ENCODE measurements at regions not wholly inside any gene's neighbourhood (a gene's known extent, or its start where the extent isn't known, plus 50 kb on each side); places are given as distances from the start of the nearest gene placed in this dataset.
A peak's percentile ranks its signal among the peaks of the same experiment; 100 is the strongest.

DNA sequence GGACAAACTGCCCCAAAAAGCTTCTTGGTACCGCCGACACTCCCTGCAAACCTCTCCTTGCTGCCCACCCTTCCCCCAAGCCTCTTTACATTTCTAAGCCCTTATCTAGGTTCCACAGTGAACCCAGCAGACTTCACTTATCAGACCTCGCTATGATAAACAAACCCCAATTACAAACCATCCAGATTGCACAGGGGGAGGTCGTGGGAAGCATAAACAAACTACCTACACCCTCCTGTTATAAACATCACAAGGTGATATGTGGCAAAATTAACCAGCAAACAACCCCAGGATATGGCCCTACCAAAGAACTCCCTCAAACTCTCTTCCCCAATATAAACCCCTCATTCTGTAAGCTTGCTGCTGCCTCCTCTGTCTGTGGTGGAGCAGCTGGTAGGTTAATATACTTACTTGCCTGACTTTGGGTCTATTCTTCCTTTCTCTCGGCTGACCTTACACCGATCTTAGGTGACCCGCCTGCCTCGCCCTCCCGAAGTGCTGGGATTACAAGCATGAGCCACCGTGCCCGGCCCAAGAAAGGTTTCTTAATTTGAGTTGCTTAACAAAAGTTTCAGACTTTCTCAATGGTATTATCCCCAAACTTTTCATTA, 66.0 kb upstream of the TENM4 start:
- no peak for DNase-seq (ENCODE audit: low spot score)
- peaks cover 0 to 4% of the 10 kb centered on the region in 2 donors for H3K4me1 ChIP-seq (ENCODE audit: control insufficient read depth in 2 of 2, insufficient read depth in 1 of 2, low read depth in 1 of 2, low read length in 2 of 2)
- WGBS, 2 donors (ENCODE audit: extremely low coverage in 2 of 2, insufficient read length in 2 of 2, insufficient replicate concordance in 1 of 2): no CpG with 5 or more reads among the region's 11 CpGs
- H2BK120ac ChIP-seq (ENCODE audit: low read depth, low read length): no peak overlapping the region
- H3K4me3 ChIP-seq (ENCODE audit: low read length in 2 of 2): no peak overlapping the region
- no peak overlapping the region for H2BK12ac ChIP-seq (ENCODE audit: low read length)
- H2AK5ac ChIP-seq (ENCODE audit: low read depth, low read length): no peak overlapping the region
- H3K4ac ChIP-seq (ENCODE audit: low read length): no peak overlapping the region
- no peaks in the 10 kb centered on the region for H3K79me1 ChIP-seq (ENCODE audit: low read depth, low read length)
- H2AFZ ChIP-seq (ENCODE audit: low read length): no peak overlapping the region
- no peak overlapping the region for H3K23ac ChIP-seq (ENCODE audit: low read depth, low read length, poor library complexity)
- no peak overlapping the region for H2BK15ac ChIP-seq (ENCODE audit: low read length)
- no peak overlapping the region for H3K14ac ChIP-seq (ENCODE audit: low read length)
- no peak overlapping the region for H2BK5ac ChIP-seq (ENCODE audit: low read length)
- no peak overlapping the region for H4K91ac ChIP-seq (ENCODE audit: low read depth, low read length, poor library complexity)
- H3K27me3 ChIP-seq (ENCODE audit: control insufficient read depth in 3 of 3, insufficient read depth in 3 of 3, low read depth in 1 of 3, low read length in 3 of 3): peaks cover 0 to 6% (median 2%) of the 10 kb centered on the region in 3 experiments
- no peak overlapping the region for H3K4me2 ChIP-seq (ENCODE audit: insufficient read depth, low read length, poor library complexity, severe bottlenecking)
- no peak overlapping the region for H3K9ac ChIP-seq (ENCODE audit: low read depth, low read length, poor library complexity)
- no peaks in the 10 kb centered on the region for H3K36me3 ChIP-seq (replicated peaks in 1 of 2; ENCODE audit: control insufficient read depth in 2 of 2, insufficient read depth in 2 of 2, low read length in 2 of 2)
- H4K8ac ChIP-seq (ENCODE audit: low read depth, low read length): no peak overlapping the region
- no peak overlapping the region for H3K18ac ChIP-seq (ENCODE audit: low read length)
- no peak overlapping the region for H3K27ac ChIP-seq (replicated peaks; ENCODE audit: low read length)
- H3K9me3 ChIP-seq (replicated peaks in 1 of 2; ENCODE audit: control insufficient read depth in 2 of 2, insufficient read depth in 1 of 2, low read depth in 1 of 2, low read length in 2 of 2): peaks cover 0 to 1% of the 10 kb centered on the region in 2 donors

DNA sequence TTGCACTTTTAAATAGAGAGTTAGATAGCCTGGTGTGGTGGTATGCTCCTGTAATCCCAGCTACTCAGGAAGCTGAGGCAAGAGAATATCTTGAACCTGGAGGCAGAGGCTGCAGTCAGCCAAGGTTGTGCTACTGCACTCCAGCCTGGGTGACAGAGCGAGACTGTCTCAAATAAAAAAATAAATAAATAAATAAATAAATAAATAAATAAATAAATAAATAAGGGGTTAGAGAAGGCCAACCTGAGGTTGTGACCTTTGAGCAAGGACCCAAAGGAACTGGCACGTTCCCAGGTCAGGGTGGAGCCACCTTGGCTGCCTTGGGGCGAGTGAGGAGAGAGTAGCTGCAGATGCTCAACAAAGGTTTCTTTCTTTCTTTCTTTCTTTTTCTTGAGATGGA, 65.3 kb upstream of the TENM4 start:
- Histone ChIP-seq H2BK5ac (ENCODE audit: low read length) (no peak overlapping the region), H3K79me1 (ENCODE audit: low read depth, low read length) (no peaks in the 10 kb centered on the region), H3K4me2 (ENCODE audit: insufficient read depth, low read length, poor library complexity, severe bottlenecking) (no peak overlapping the region), H4K91ac (ENCODE audit: low read depth, low read length, poor library complexity) (no peak overlapping the region), H3K23ac (ENCODE audit: low read depth, low read length, poor library complexity) (no peak overlapping the region), H3K27ac (replicated peaks; ENCODE audit: low read length) (no peak overlapping the region), H3K36me3 (replicated peaks in 1 of 2; ENCODE audit: control insufficient read depth in 2 of 2, insufficient read depth in 2 of 2, low read length in 2 of 2) (no peaks in the 10 kb centered on the region), H3K4ac (ENCODE audit: low read length) (no peak overlapping the region), H4K8ac (ENCODE audit: low read depth, low read length) (no peak overlapping the region), H3K14ac (ENCODE audit: low read length) (no peak overlapping the region), H2AK5ac (ENCODE audit: low read depth, low read length) (no peak overlapping the region), H2BK120ac (ENCODE audit: low read depth, low read length) (no peak overlapping the region), H3K4me1 (ENCODE audit: control insufficient read depth in 2 of 2, insufficient read depth in 1 of 2, low read depth in 1 of 2, low read length in 2 of 2) (peaks cover 0 to 4% of the 10 kb centered on the region in 2 donors), H3K9me3 (replicated peaks in 1 of 2; ENCODE audit: control insufficient read depth in 2 of 2, insufficient read depth in 1 of 2, low read depth in 1 of 2, low read length in 2 of 2) (peaks cover 0 to 1% of the 10 kb centered on the region in 2 donors), H2AFZ (ENCODE audit: low read length) (no peak overlapping the region), H2BK15ac (ENCODE audit: low read length) (no peak overlapping the region), H2BK12ac (ENCODE audit: low read length) (no peak overlapping the region), H3K4me3 (ENCODE audit: low read length in 2 of 2) (no peak overlapping the region), H3K9ac (ENCODE audit: low read depth, low read length, poor library complexity) (no peak overlapping the region), H3K18ac (ENCODE audit: low read length) (no peak overlapping the region), H3K27me3 (ENCODE audit: control insufficient read depth in 3 of 3, insufficient read depth in 3 of 3, low read depth in 1 of 3, low read length in 3 of 3) (peaks cover 0 to 6% (median 2%) of the 10 kb centered on the region in 3 experiments)
- WGBS, 2 donors (ENCODE audit: extremely low coverage in 2 of 2, insufficient read length in 2 of 2, insufficient replicate concordance in 1 of 2): no CpG with 5 or more reads among the region's 3 CpGs
- DNase-seq (ENCODE audit: low spot score): no peak

DNA sequence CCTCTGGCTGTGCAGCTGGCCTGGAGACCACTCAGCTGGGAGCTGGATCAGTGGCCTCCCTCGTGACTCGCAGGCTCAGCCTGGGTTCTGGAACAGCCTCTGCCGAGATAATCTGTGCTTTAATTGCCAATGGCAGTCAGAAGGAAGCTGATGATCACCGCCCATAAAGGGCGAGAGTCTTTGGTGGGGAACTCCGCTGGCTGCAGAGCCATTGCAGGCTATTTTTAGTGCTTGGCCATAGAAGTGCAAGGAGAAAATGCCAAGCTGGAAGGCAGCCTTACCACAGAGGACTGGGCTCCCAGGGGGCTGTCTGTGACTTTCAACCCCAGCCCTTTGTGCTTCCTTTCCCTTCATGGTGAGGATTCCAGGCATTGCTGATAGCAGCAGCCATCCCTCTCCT, 62.2 kb upstream of the TENM4 start:
- Histone ChIP-seq H3K18ac (ENCODE audit: low read length) (peak overlapping the region; percentile 50), H3K4me2 (ENCODE audit: insufficient read depth, low read length, poor library complexity, severe bottlenecking) (no peak overlapping the region), H2BK120ac (ENCODE audit: low read depth, low read length) (no peak overlapping the region), H3K4me1 (ENCODE audit: control insufficient read depth in 2 of 2, insufficient read depth in 1 of 2, low read depth in 1 of 2, low read length in 2 of 2) (peaks cover 0 to 4% of the 10 kb centered on the region in 2 donors), H2BK5ac (ENCODE audit: low read length) (no peak overlapping the region), H3K36me3 (replicated peaks in 1 of 2; ENCODE audit: control insufficient read depth in 2 of 2, insufficient read depth in 2 of 2, low read length in 2 of 2) (no peaks in the 10 kb centered on the region), H2BK15ac (ENCODE audit: low read length) (no peak overlapping the region), H3K4me3 (ENCODE audit: low read length in 2 of 2) (no peak overlapping the region), H3K9me3 (replicated peaks in 1 of 2; ENCODE audit: control insufficient read depth in 2 of 2, insufficient read depth in 1 of 2, low read depth in 1 of 2, low read length in 2 of 2) (peaks cover 0 to 1% of the 10 kb centered on the region in 2 donors), H2AFZ (ENCODE audit: low read length) (no peak overlapping the region), H3K27me3 (ENCODE audit: control insufficient read depth in 3 of 3, insufficient read depth in 3 of 3, low read depth in 1 of 3, low read length in 3 of 3) (peaks cover 0 to 4% (median 2%) of the 10 kb centered on the region in 3 experiments), H4K8ac (ENCODE audit: low read depth, low read length) (no peak overlapping the region), H3K4ac (ENCODE audit: low read length) (no peak overlapping the region), H2BK12ac (ENCODE audit: low read length) (no peak overlapping the region), H3K27ac (replicated peaks; ENCODE audit: low read length) (no peak overlapping the region), H3K23ac (ENCODE audit: low read depth, low read length, poor library complexity) (no peak overlapping the region), H3K14ac (ENCODE audit: low read length) (no peak overlapping the region), H2AK5ac (ENCODE audit: low read depth, low read length) (peak overlapping the region; percentile 9), H3K9ac (ENCODE audit: low read depth, low read length, poor library complexity) (no peak overlapping the region), H3K79me1 (ENCODE audit: low read depth, low read length) (no peaks in the 10 kb centered on the region), H4K91ac (ENCODE audit: low read depth, low read length, poor library complexity) (no peak overlapping the region)
- WGBS, 2 donors (ENCODE audit: extremely low coverage in 2 of 2, insufficient read length in 2 of 2, insufficient replicate concordance in 1 of 2): no CpG with 5 or more reads among the region's 6 CpGs
- no peak for DNase-seq (ENCODE audit: low spot score)

DNA sequence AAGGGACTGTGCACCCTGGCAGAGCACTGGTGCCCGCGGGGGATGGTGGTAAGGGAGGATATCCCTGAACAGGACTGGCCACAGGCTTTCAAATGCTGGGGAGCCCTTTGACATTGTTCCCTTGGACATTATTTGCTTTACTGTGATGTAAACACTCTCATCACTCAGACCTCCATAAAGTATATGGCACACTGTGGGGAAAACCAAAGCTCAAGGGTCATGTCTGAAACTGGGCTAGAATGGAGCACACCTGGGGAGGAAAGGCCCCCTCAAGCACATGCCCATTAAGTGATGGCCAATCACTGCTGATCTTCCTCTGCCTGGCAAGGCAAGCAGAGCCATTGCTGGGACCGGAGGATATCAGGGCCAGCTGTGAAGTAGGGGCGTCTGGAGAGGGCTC, 60.9 kb upstream of the TENM4 start:
- Histone ChIP-seq H2BK15ac (ENCODE audit: low read length) (no peak overlapping the region), H3K27me3 (ENCODE audit: control insufficient read depth in 3 of 3, insufficient read depth in 3 of 3, low read depth in 1 of 3, low read length in 3 of 3) (peaks cover 0 to 4% (median 2%) of the 10 kb centered on the region in 3 experiments), H3K27ac (replicated peaks; ENCODE audit: low read length) (no peak overlapping the region), H2BK12ac (ENCODE audit: low read length) (no peak overlapping the region), H2AFZ (ENCODE audit: low read length) (no peak overlapping the region), H3K4ac (ENCODE audit: low read length) (no peak overlapping the region), H2AK5ac (ENCODE audit: low read depth, low read length) (no peak overlapping the region), H3K36me3 (replicated peaks in 1 of 2; ENCODE audit: control insufficient read depth in 2 of 2, insufficient read depth in 2 of 2, low read length in 2 of 2) (no peaks in the 10 kb centered on the region), H3K9ac (ENCODE audit: low read depth, low read length, poor library complexity) (no peak overlapping the region), H3K4me3 (ENCODE audit: low read length in 2 of 2) (no peak overlapping the region), H3K79me1 (ENCODE audit: low read depth, low read length) (no peaks in the 10 kb centered on the region), H3K18ac (ENCODE audit: low read length) (peak overlapping the region; percentile 53), H2BK120ac (ENCODE audit: low read depth, low read length) (no peak overlapping the region), H3K4me2 (ENCODE audit: insufficient read depth, low read length, poor library complexity, severe bottlenecking) (no peak overlapping the region), H3K14ac (ENCODE audit: low read length) (no peak overlapping the region), H3K4me1 (ENCODE audit: control insufficient read depth in 2 of 2, insufficient read depth in 1 of 2, low read depth in 1 of 2, low read length in 2 of 2) (peaks cover 0 to 4% of the 10 kb centered on the region in 2 donors), H3K23ac (ENCODE audit: low read depth, low read length, poor library complexity) (no peak overlapping the region), H4K91ac (ENCODE audit: low read depth, low read length, poor library complexity) (no peak overlapping the region), H2BK5ac (ENCODE audit: low read length) (no peak overlapping the region), H3K9me3 (replicated peaks in 1 of 2; ENCODE audit: control insufficient read depth in 2 of 2, insufficient read depth in 1 of 2, low read depth in 1 of 2, low read length in 2 of 2) (peaks cover 0 to 1% of the 10 kb centered on the region in 2 donors), H4K8ac (ENCODE audit: low read depth, low read length) (no peak overlapping the region)
- no peak for DNase-seq (ENCODE audit: low spot score)
- no CpG with 5 or more reads among the region's 4 CpGs for WGBS, 2 donors (ENCODE audit: extremely low coverage in 2 of 2, insufficient read length in 2 of 2, insufficient replicate concordance in 1 of 2)
